Keratinocyte (primary cell): ENCODE measurements at regions not wholly inside any gene's neighbourhood (a gene's known extent, or its start where the extent isn't known, plus 50 kb on each side); places are given as distances from the start of the nearest gene placed in this dataset.

ENCODE experiments used
- DNase-seq: peaks from one replicate; pipeline ENCODE4 v3.0.0-alpha.2; 2011; ENCODE audit warnings: low read depth, missing footprints, low spot score
- FAIRE-seq: peaks from 2 replicates; lab custom pipeline; 2011; peaks lifted over from hg19 to GRCh38; lab: Jason Lieb, UNC
- H2AFZ ChIP-seq: 2 replicates; pipeline ENCODE4 v1.6.0; 2012; ENCODE audit warnings: low read length, control low read depth, inconsistent platforms; ENCODE audit not compliant: control insufficient read depth
- H3K27ac ChIP-seq: 2 replicates; pipeline ENCODE4 v1.5.1; 2011; ENCODE audit warnings: low read length; ENCODE audit not compliant: control insufficient read depth, insufficient read depth
- H3K27me3 ChIP-seq: 3 replicates; pipeline ENCODE4 v1.6.0; 2011; ENCODE audit warnings: low read length; ENCODE audit not compliant: control insufficient read depth, insufficient read depth; ENCODE audit errors: extremely low read depth
- H3K36me3 ChIP-seq, 2 experiments: 2 replicates in 1 of 2; 3 replicates in 1 of 2; pipeline ENCODE4 v1.5.1; 2011; ENCODE audit warnings: low read length in 2 of 2, mild to moderate bottlenecking in 1 of 2; ENCODE audit not compliant: control insufficient read depth in 2 of 2, insufficient read depth in 2 of 2; ENCODE audit errors: extremely low read depth in 1 of 2
- H3K4me1 ChIP-seq: 3 replicates; pipeline ENCODE4 v1.5.1; 2011; ENCODE audit warnings: low read length; ENCODE audit not compliant: control insufficient read depth, insufficient read depth; ENCODE audit errors: extremely low read depth
- H3K4me2 ChIP-seq: 3 replicates; pipeline ENCODE4 v1.6.0; 2011; ENCODE audit warnings: low read depth, low read length; ENCODE audit not compliant: control insufficient read depth, insufficient read depth; ENCODE audit errors: extremely low read depth
- H3K4me3 ChIP-seq, 3 experiments: fragments of 200-600 bp in 1 of 3; sonication (generic) in 1 of 3; 2 replicates in 2 of 3; 3 replicates in 1 of 3; pipeline ENCODE4 v1.5.1; 2011 to 2016; ENCODE audit warnings: low read length in 3 of 3, mild to moderate bottlenecking in 3 of 3, control low read depth in 2 of 3, inconsistent platforms in 1 of 3, low read depth in 1 of 3, mixed read lengths in 1 of 3, mixed run types in 1 of 3, moderate library complexity in 1 of 3; ENCODE audit not compliant: control insufficient read depth in 2 of 3, insufficient read depth in 2 of 3; ENCODE audit errors: extremely low read depth in 1 of 3
- H3K79me2 ChIP-seq: 2 replicates; pipeline ENCODE4 v1.6.0; 2012; ENCODE audit warnings: low read length; ENCODE audit not compliant: control insufficient read depth, insufficient read depth
- H3K9ac ChIP-seq: 3 replicates; pipeline ENCODE4 v1.6.0; 2011; ENCODE audit warnings: low read length; ENCODE audit not compliant: control insufficient read depth, insufficient read depth; ENCODE audit errors: extremely low read depth
- H3K9me1 ChIP-seq: 3 replicates; pipeline ENCODE4 v1.6.0; 2011; ENCODE audit warnings: low read length; ENCODE audit not compliant: control insufficient read depth, insufficient read depth; ENCODE audit errors: extremely low read depth
- H3K9me3 ChIP-seq: 2 replicates; pipeline ENCODE4 v1.5.1; 2012; ENCODE audit warnings: low read depth, low read length; ENCODE audit not compliant: control insufficient read depth
- H4K20me1 ChIP-seq: 3 replicates; pipeline ENCODE4 v1.6.0; 2011; ENCODE audit warnings: low read length; ENCODE audit not compliant: control insufficient read depth, insufficient read depth; ENCODE audit errors: extremely low read depth
- CTCF ChIP-seq, 3 experiments: IDR thresholded peaks in 1 of 3; conservative IDR thresholded peaks in 1 of 3; optimal IDR thresholded peaks in 1 of 3; 2 replicates in 2 of 3; 3 replicates in 1 of 3; pipeline versions ENCODE3 to v1.5.1; 2011; ENCODE audit warnings: low read length in 3 of 3, mild to moderate bottlenecking in 3 of 3, moderate library complexity in 2 of 3, control low read depth in 1 of 3, inconsistent platforms in 1 of 3; ENCODE audit not compliant: insufficient read depth in 2 of 3; ENCODE audit errors: extremely low read depth in 1 of 3
- EZH2 ChIP-seq: IDR thresholded peaks from one replicate; pipeline ENCODE4 v1.6.1; 2012; ENCODE audit warnings: inconsistent platforms, mild to moderate bottlenecking, low read length, moderate library complexity
- dilution Hi-C: fragments of 300-500 bp; cut with MboI; formaldehyde crosslinking; loops from one replicate; pipeline ENCODE4 v1.7.0; 2020; ENCODE audit warnings: low sequenced_read_pairs; ENCODE audit not compliant: extremely low pct_ligation_motif_present

GRCh38 chr6:170091000-170091638 is 199.8 kb downstream of the DLL1 start:
- H3K27ac ChIP-seq: no peak overlapping the region
- no peaks in the 10 kb centered on the region for H3K9me3 ChIP-seq
- TF ChIP-seq CTCF (optimal IDR thresholded peaks at IDR 0.05 in 1 of 3, IDR thresholded peaks at IDR 0.05 in 1 of 3, conservative IDR thresholded peaks at IDR 0.05 in 1 of 3; ENCODE audit: extremely low read depth in 1 of 3, insufficient read depth in 2 of 3, low read length in 3 of 3): no peak
- TF ChIP-seq EZH2: no peak
- no peaks in the 10 kb centered on the region for H3K79me2 ChIP-seq
- no peaks in the 10 kb centered on the region for H3K36me3 ChIP-seq
- H3K9me1 ChIP-seq: no peaks in the 10 kb centered on the region
- H3K4me1 ChIP-seq: no peaks in the 10 kb centered on the region
- no peak for DNase-seq
- no peak overlapping the region for H3K9ac ChIP-seq
- H4K20me1 ChIP-seq: no peaks in the 10 kb centered on the region
- FAIRE-seq: no peak
- no peak overlapping the region for H2AFZ ChIP-seq
- H3K4me2 ChIP-seq: no peak overlapping the region
- dilution Hi-C loops: no loop called here
- H3K27me3 ChIP-seq: no peaks in the 10 kb centered on the region
- H3K4me3 ChIP-seq: no peak overlapping the region

GRCh38 chr6:170090561-170090960 is 200.3 kb downstream of the DLL1 start:
- FAIRE-seq (no peak), DNase-seq (no peak)
- H3K9ac ChIP-seq: no peak overlapping the region
- no peaks in the 10 kb centered on the region for H3K27me3 ChIP-seq
- no peaks in the 10 kb centered on the region for H3K9me1 ChIP-seq
- TF ChIP-seq EZH2: no peak
- H3K4me2 ChIP-seq: no peak overlapping the region
- dilution Hi-C loops: no loop called here
- no peak overlapping the region for H3K4me3 ChIP-seq
- H3K4me1 ChIP-seq: no peaks in the 10 kb centered on the region
- no peaks in the 10 kb centered on the region for H3K79me2 ChIP-seq
- no peaks in the 10 kb centered on the region for H4K20me1 ChIP-seq
- no peaks in the 10 kb centered on the region for H3K9me3 ChIP-seq
- H3K27ac ChIP-seq: no peak overlapping the region
- H3K36me3 ChIP-seq: no peaks in the 10 kb centered on the region
- H2AFZ ChIP-seq: no peak overlapping the region

DNA sequence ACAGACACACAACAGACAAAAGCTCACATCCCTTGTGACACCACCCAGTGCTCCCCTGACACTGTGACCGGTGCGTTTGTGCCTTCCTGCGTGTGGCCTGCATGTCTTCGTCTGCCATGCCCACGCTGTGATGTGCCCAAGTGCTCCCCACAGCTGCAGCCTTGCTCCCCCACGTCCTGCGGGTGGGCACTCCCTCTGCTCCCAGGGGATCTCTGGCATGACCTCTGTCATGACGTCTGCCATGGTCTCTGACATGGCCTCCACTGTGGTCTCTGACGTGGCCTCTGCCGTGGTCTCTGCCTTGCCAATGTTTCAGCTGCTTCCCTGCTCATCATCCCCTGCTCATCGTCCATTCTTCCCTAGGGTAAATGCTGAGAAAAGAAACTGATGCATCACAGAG is 200.9 kb downstream of the DLL1 start:
- Histone ChIP-seq H3K9ac (no peak overlapping the region), H3K9me3 (no peaks in the 10 kb centered on the region), H3K4me1 (no peaks in the 10 kb centered on the region), H4K20me1 (no peaks in the 10 kb centered on the region), H3K36me3 (no peaks in the 10 kb centered on the region), H2AFZ (no peak overlapping the region), H3K27ac (no peak overlapping the region), H3K4me2 (no peak overlapping the region), H3K4me3 (no peak overlapping the region), H3K9me1 (no peaks in the 10 kb centered on the region), H3K79me2 (no peaks in the 10 kb centered on the region), H3K27me3 (no peaks in the 10 kb centered on the region)
- DNase-seq (no peak), FAIRE-seq (no peak)
- TF ChIP-seq CTCF (optimal IDR thresholded peaks at IDR 0.05 in 1 of 3, IDR thresholded peaks at IDR 0.05 in 1 of 3, conservative IDR thresholded peaks at IDR 0.05 in 1 of 3; ENCODE audit: extremely low read depth in 1 of 3, insufficient read depth in 2 of 3, low read length in 3 of 3) (no peak), EZH2 (no peak)
- dilution Hi-C loops: no loop called here
